ENCODE measurements at regions not wholly inside any gene's neighbourhood (a gene's known extent, or its start where the extent isn't known, plus 50 kb on each side); places are given as distances from the start of the nearest gene placed in this dataset.

DNA sequence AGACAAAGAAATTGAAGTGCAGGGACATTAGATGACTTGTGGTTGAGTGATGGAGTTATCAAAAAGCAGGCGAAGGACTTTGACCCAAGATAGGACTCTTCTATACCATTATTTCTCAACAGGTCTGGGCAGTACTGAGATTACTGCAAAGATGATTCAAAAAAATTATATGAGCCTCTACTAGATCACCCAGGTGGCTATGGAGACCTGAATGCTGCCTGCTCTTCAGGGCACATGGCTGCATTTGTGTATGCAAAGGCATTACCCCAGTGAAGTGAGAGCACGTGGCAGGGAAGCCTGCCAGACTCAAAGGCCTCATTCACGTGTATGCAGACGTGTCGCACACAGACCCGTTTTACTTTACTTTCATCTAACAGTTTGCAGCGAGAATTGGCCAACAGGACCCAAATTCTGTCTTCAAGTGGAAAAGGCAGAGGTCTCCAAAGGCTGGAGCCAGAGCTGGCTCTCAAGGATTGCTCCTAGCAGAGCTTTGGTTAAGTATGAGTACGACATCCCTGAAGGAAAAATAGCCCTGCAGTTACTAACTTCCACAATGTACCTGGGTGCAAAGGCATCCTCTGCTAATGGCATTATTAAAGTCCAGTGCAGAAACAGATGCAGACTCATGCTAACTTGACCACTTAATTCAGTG, 113.8 kb upstream of the ARMC2 start:
- Histone ChIP-seq H3K4me2 (no peak overlapping the region), H3K79me2 (no peaks in the 10 kb centered on the region), H3K27me3 (no peaks in the 10 kb centered on the region), H3K4me1 (ENCODE audit: insufficient read depth) (peaks cover 10% of the 10 kb centered on the region), H4K20me1 (ENCODE audit: insufficient read depth, poor library complexity, severe bottlenecking) (no peaks in the 10 kb centered on the region), H3K36me3 (replicated peaks; ENCODE audit: insufficient read depth, low read depth) (no peaks in the 10 kb centered on the region), H2AFZ (no peak overlapping the region), H3K9me3 (ENCODE audit: low read depth) (no peaks in the 10 kb centered on the region), H3K4me3 (no peak overlapping the region), H3K9me2 (replicated peaks; ENCODE audit: insufficient read depth) (no peaks in the 10 kb centered on the region), H3K27ac (peak overlapping the region; percentile 71)
- DNase-seq (ENCODE audit: low spot score): no peak
- TF ChIP-seq EZH2phosphoT487 (IDR thresholded peaks at IDR 0.05; ENCODE audit: low read depth, severe bottlenecking, unreplicated experiment) (no peak), EZH2 (IDR thresholded peaks at IDR 0.05; ENCODE audit: borderline replicate concordance) (no peak)
- 84% methylated on average over 8 of the region's 8 CpGs for WGBS (ENCODE audit: low lambda C conversion rate, missing lambda C conversion rate)

DNA sequence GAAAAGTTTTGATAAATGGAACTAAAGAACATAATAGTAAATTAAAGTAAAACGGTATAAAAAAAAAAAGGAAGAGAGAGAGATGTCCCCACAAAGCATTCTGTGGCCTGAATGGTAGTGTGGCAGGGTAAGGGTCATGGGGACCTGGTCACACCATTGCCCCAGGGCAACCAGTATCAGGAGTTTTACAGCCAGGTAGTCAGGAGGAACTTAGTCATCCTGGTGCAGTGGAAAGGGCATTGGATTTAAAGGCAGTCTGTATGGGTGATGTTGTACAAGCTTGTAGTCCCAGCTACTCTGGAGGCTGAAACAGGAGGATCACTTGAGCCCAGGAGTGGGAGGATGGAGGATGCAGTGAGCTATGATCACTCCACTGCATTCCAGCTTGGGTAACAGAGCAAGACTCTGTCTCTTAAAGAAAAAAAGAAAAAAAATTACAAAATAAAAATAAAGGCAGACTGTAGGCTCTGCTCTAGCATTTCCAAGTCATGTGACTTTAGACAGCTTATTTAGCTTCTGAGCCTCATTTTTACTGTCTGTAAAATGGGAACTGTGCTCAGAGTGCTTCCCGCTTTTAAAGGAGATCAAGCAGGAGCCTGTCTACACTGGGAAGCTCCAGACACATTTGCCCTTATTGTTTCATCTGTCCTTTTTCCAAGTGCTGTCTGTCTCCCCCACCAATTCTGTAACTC, 112.8 kb upstream of the ARMC2 start:
- Histone ChIP-seq H3K4me3 (no peak overlapping the region), H3K27ac (peak overlapping the region; percentile 71), H3K36me3 (replicated peaks; ENCODE audit: insufficient read depth, low read depth) (no peaks in the 10 kb centered on the region), H3K79me2 (no peaks in the 10 kb centered on the region), H3K27me3 (no peaks in the 10 kb centered on the region), H3K4me2 (no peak overlapping the region), H2AFZ (no peak overlapping the region), H3K9me3 (ENCODE audit: low read depth) (no peaks in the 10 kb centered on the region), H3K9me2 (replicated peaks; ENCODE audit: insufficient read depth) (no peaks in the 10 kb centered on the region), H3K4me1 (ENCODE audit: insufficient read depth) (peaks cover 10% of the 10 kb centered on the region), H4K20me1 (ENCODE audit: insufficient read depth, poor library complexity, severe bottlenecking) (no peaks in the 10 kb centered on the region)
- DNase-seq (ENCODE audit: low spot score): peak; percentile 52
- TF ChIP-seq, protein P1, sequence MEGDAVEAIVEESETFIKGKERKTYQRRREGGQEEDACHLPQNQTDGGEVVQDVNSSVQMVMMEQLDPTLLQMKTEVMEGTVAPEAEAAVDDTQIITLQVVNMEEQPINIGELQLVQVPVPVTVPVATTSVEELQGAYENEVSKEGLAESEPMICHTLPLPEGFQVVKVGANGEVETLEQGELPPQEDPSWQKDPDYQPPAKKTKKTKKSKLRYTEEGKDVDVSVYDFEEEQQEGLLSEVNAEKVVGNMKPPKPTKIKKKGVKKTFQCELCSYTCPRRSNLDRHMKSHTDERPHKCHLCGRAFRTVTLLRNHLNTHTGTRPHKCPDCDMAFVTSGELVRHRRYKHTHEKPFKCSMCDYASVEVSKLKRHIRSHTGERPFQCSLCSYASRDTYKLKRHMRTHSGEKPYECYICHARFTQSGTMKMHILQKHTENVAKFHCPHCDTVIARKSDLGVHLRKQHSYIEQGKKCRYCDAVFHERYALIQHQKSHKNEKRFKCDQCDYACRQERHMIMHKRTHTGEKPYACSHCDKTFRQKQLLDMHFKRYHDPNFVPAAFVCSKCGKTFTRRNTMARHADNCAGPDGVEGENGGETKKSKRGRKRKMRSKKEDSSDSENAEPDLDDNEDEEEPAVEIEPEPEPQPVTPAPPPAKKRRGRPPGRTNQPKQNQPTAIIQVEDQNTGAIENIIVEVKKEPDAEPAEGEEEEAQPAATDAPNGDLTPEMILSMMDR (IDR thresholded peaks at IDR 0.05; ENCODE audit: poor library complexity): no peak
- no peak for TF ChIP-seq EZH2phosphoT487 (IDR thresholded peaks at IDR 0.05; ENCODE audit: low read depth, severe bottlenecking, unreplicated experiment)
- TF ChIP-seq EZH2 (IDR thresholded peaks at IDR 0.05; ENCODE audit: borderline replicate concordance): no peak
- WGBS (ENCODE audit: low lambda C conversion rate, missing lambda C conversion rate): 96% methylated on average over 2 of the region's 2 CpGs

DNA sequence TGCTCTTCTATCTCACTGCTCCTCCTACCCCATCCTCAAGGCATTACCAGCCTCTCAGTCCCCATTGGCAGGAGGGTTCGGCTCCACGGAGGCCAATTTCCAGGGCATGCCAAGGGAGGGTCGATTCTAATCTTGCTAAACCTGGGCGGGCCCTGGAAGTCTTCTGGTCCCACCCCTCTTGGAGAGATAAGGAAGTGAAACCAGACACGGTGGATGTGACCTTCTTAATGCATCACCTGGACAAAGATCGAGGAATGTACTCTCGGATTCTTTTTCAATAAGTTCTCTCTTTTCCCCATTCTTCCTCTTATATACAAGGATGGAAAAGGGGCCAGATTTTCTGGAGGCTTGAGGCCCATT, 112.2 kb upstream of the ARMC2 start:
- peaks cover 5% of the 10 kb centered on the region for H3K4me1 ChIP-seq (ENCODE audit: insufficient read depth)
- H3K9me3 ChIP-seq (ENCODE audit: low read depth): no peaks in the 10 kb centered on the region
- H3K27me3 ChIP-seq: no peaks in the 10 kb centered on the region
- no peak for DNase-seq (ENCODE audit: low spot score)
- H3K4me2 ChIP-seq: no peak overlapping the region
- no peaks in the 10 kb centered on the region for H3K9me2 ChIP-seq (replicated peaks; ENCODE audit: insufficient read depth)
- H3K36me3 ChIP-seq (replicated peaks; ENCODE audit: insufficient read depth, low read depth): no peaks in the 10 kb centered on the region
- peak overlapping the region; percentile 70 for H3K27ac ChIP-seq
- TF ChIP-seq EZH2 (IDR thresholded peaks at IDR 0.05; ENCODE audit: borderline replicate concordance) (no peak), EZH2phosphoT487 (IDR thresholded peaks at IDR 0.05; ENCODE audit: low read depth, severe bottlenecking, unreplicated experiment) (no peak)
- TF ChIP-seq, protein P1 (IDR thresholded peaks at IDR 0.05; ENCODE audit: poor library complexity): no peak
- H4K20me1 ChIP-seq (ENCODE audit: insufficient read depth, poor library complexity, severe bottlenecking): no peaks in the 10 kb centered on the region
- WGBS (ENCODE audit: low lambda C conversion rate, missing lambda C conversion rate): 52% methylated on average over 7 of the region's 7 CpGs
- H2AFZ ChIP-seq: no peak overlapping the region
- H3K79me2 ChIP-seq: no peaks in the 10 kb centered on the region
- H3K4me3 ChIP-seq: no peak overlapping the region

DNA sequence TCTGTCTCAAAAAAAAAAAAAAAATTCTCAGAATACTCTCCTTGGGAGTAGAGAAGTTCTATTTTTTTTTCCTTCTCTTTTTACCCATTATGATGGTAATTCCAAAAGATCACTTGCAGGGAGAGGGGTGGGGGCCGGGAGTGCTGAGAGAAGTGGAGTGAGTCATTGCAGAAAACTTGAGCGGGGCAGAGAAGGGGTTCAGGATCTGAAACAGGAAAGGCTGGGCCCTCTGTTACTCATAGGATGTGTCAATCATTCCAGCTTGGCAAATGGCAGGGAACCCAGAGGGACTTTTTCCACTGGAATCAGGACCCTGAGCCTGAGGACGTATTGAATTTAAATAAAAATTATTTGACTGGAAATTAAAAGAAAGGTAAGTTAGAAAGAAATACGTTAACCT, 111.4 kb upstream of the ARMC2 start:
- no peaks in the 10 kb centered on the region for H4K20me1 ChIP-seq (ENCODE audit: insufficient read depth, poor library complexity, severe bottlenecking)
- no peaks in the 10 kb centered on the region for H3K79me2 ChIP-seq
- no peak overlapping the region for H3K4me3 ChIP-seq
- H2AFZ ChIP-seq: no peak overlapping the region
- no peaks in the 10 kb centered on the region for H3K36me3 ChIP-seq (replicated peaks; ENCODE audit: insufficient read depth, low read depth)
- H3K4me1 ChIP-seq (ENCODE audit: insufficient read depth): peaks cover 9% of the 10 kb centered on the region
- H3K9me2 ChIP-seq (replicated peaks; ENCODE audit: insufficient read depth): no peaks in the 10 kb centered on the region
- TF ChIP-seq EZH2phosphoT487 (IDR thresholded peaks at IDR 0.05; ENCODE audit: low read depth, severe bottlenecking, unreplicated experiment) (no peak), EZH2 (IDR thresholded peaks at IDR 0.05; ENCODE audit: borderline replicate concordance) (no peak)
- TF ChIP-seq, protein P1 (IDR thresholded peaks at IDR 0.05; ENCODE audit: poor library complexity): no peak
- H3K27me3 ChIP-seq: no peaks in the 10 kb centered on the region
- H3K27ac ChIP-seq: peak overlapping the region; percentile 70
- H3K9me3 ChIP-seq (ENCODE audit: low read depth): no peaks in the 10 kb centered on the region
- 55% methylated on average over 4 of the region's 4 CpGs for WGBS (ENCODE audit: low lambda C conversion rate, missing lambda C conversion rate)
- DNase-seq (ENCODE audit: low spot score): peak; percentile 69
- no peak overlapping the region for H3K4me2 ChIP-seq

All from hepatocyte (in vitro differentiated cells).